GM19043 (cell line): ENCODE measurements at regions not wholly inside any gene's neighbourhood (a gene's known extent, or its start where the extent isn't known, plus 50 kb on each side); places are given as distances from the start of the nearest gene placed in this dataset.

ENCODE experiments used
- ATAC-seq: cut with Tn5 transposase; IDR thresholded peaks from one replicate; pipeline ENCODE4 v1.9.1; 2021; ENCODE audit warnings: low read depth; ENCODE audit not compliant: unreplicated experiment

- no peak for ATAC-seq
Measured at GRCh38 chr9:103730866-103731265, 363.2 kb upstream of the SMC2 start.

- ATAC-seq, result no peak
Measured at GRCh38 chr9:103731541-103731940, 362.6 kb upstream of the SMC2 start.

GRCh38 chr9:103734471-103734870 is 359.6 kb upstream of the SMC2 start:
- no peak for ATAC-seq

- no peak for ATAC-seq
Measured at GRCh38 chr9:103755441-103755840, 338.7 kb upstream of the SMC2 start.

- no peak for ATAC-seq
Measured at GRCh38 chr9:103755986-103756385, 338.1 kb upstream of the SMC2 start.

- no peak for ATAC-seq
Measured at GRCh38 chr9:103757062-103757461, 337.0 kb upstream of the SMC2 start.

DNA sequence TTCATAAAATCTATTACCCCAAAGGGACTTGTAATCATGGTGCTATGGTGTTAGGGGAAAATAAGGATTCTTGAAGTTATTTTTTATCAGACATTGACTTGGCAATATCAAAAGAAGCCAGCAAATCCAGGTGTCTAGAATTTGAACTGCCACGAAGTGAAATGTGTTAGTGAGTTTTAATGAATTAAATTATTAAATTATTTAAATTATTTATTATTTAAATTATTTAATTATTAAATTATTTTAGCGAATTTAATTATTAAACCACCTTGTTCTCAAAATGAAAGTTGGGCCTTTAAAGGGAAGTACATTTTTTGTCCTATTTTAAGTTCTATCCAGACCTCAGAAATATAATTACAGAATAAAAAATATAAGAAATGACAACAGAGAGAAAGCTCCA is 332.6 kb upstream of the SMC2 start:
- ATAC-seq, result no peak

- peak; percentile 91 for ATAC-seq
Measured at GRCh38 chr9:103789686-103790085, 304.4 kb upstream of the SMC2 start.

DNA sequence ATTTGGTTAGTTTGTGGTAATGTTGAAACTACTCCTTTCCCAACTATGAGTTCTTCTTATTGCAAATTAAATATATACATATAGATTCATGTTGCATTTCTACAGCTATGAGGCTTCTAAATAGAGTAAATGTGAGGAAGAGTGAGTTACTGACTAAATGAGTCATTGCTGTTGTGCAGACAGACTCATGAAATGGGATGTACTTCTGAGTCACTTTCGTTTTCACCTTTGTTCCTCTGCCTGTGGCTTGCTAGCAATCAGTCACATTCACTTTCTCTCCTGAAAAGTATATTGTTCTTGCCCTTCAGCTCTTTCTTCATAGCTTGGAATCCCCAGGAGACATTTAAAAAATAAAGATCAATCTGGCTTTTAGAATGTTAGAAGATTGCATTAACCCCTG is 295.5 kb upstream of the SMC2 start:
- peak; percentile 98 for ATAC-seq

GRCh38 chr9:103799959-103800358 is 294.1 kb upstream of the SMC2 start:
- ATAC-seq, result no peak

DNA sequence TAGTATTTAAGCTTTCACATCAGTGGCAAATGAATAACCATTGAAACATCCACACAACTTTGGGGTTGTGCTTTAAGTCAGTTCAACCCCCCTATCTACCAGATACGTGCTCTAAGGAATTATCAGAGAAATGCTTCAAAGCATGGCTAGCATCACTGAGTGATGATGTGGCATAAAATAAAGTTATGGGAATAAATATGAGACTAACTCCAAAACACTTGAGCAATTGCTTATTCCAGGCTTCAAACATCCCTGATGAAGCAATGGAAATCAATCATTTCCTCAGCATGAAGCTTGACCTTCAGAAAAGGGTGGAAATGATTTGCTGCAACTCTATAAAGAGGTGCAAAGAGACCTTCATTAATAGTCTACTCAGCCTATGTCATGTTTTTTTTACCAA is 292.0 kb upstream of the SMC2 start:
- no peak for ATAC-seq

DNA sequence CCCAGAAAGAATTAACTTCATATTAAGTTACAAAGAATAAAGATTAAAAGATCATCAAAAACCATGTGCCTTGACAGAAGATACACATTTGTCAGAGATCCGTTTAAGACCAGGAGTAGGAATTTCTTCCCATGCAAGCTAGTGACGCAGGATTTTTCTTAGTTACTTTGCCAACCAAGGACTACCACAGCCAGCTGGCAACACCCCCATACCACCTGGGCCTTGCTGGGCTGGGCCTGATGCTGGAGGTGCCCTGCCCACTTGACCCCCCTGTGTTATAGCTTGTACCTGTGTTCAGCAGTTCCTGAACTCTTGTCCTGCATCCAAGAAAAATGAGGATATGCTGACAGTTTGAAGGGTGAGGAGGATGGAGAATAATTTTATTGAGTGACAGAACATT is 290.9 kb upstream of the SMC2 start:
- no peak for ATAC-seq

DNA sequence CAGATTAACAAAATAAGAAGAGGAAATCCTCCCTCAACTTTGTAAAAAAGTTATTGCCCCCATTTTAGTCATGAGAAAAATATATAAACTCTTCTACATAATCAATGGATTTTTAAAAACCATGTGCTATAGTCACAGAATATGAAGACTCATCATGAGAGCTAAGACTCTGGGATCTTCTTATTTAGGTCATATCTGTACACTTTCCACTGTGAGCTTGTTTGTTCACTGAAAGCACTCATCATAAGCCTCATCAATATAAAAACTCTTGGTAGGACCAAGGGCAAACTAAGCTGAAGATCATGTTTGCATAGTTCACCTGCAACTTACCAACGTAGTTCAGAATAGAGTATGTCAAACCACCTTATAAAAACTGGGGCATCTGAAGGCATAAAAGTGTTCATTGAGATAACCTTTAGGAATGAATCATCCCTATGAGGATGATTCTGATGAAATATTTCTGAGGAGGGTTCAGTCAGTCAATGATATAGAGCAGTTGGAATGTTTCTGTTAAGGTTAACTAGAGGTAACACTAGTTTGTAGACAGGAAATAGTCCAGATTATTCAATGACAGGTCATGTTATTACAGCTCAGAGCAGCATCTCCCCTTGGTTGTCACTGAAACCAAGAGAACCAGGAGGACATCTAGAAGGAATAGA is 289.9 kb upstream of the SMC2 start:
- ATAC-seq, result no peak

- no peak for ATAC-seq
Measured at GRCh38 chr9:103809745-103810144, 284.4 kb upstream of the SMC2 start.

DNA sequence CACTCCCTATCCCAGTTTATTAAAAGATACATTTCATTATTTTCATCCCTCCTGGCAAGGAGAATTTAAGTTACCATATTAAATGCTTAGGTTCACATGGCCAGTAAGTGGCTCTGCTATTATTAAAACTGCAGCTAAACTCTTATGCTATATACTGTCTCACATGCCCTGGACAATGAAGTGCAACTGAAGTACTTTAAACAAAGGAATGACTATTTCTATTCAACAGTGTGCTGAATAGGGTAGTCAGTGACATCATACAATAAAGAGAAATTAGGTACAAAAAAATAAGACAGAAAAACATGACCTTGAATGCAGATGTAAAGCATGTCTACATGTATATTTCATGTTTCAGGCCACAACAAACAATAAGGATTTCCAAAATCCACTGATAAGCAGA is 282.6 kb upstream of the SMC2 start:
- ATAC-seq, result no peak

DNA sequence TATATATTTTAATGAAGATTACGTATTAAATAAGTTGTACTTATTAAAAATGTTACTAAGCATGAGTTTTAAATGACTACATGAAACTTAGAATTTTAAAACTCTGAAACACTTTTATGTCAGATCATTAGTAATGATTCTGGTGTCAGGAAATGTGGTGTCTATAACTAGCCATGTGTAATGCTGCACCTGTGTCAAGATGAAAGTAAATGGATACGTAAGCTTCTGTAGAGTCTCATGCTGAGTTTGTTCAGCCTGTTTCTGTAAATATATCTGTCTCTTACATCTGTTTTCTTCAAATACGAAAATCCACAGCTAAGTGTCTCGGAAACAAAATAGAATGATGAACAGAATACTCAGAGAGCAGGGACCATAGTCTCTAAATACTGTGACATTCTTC is 278.0 kb upstream of the SMC2 start:
- ATAC-seq, result no peak

DNA sequence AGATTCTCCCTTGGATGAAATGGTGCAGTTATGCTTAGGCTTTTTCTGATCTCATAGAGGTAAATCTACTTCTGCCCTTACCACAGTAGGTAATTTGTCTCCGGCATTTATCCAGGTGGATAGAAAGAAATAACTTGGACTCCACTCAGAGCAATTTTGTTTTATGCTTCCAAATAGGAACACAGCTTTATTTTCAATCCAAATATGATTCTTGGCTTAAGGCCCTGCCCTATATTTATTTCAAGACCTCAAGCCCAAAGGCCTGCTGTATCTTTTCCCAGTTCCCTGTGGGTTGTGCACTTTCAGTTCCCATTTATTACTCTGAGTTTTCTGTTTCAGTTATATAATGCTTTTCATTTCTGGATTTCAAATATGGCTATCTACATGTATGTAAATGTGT is 274.2 kb upstream of the SMC2 start:
- no peak for ATAC-seq

- no peak for ATAC-seq
Measured at GRCh38 chr9:103821115-103821514, 273.0 kb upstream of the SMC2 start.

DNA sequence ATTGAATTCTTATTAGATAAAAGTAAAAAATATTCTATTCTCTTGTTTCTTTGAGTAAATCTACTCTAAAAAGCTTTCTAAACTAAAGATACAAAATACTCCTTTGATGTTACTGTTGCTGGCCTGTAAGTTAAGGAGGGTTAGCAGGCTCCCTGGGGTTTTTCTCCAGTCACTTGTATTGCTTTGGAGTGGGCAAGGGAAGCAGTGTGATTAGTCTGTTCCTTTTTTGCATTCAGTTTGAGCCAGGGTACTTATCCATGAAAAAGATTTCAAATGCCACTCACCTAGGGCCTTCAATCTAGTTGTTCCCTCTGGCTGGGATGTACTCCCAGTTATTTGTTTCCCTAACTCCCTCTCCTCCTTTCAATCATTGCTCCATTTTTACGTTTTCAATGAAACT is 256.2 kb upstream of the SMC2 start:
- ATAC-seq, result no peak

GRCh38 chr9:103839197-103839596 is 254.9 kb upstream of the SMC2 start:
- no peak for ATAC-seq

DNA sequence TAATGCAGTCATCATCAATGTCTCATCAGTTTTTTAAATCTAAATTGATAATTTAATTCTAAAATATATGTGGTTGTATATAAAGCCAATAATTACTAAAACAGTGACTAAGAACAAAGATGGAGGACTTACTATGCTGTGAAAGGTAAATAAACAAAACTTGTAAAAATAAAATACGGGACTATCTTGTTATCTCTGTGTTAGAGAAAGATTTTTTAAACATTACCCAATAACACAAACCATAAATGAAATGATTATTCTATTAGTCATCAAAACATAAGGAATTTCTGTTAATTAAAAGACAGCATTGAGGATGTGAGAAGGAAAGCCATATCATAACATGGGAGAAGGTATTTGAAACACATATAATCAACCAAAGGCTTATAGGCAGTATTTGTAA is 226.2 kb upstream of the SMC2 start:
- no peak for ATAC-seq

DNA sequence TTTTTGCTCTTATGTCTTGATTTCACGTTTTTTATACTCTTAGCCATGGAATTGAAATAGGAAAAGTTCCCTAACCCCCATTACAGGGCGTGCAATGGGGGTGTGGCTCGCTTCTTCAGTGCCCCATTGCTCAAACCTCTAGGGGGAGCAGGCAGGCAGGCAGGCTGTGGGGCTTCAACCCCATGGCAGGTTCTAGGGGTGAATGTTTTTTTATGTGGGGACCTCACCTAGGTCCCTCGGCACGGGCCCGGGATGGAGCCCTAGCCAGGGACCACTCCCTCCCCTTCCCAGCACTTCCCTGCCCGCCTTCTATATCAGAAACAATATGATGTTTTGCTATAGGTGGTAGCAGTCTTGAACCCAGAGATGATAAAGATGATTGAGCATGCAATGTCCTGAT is 221.3 kb upstream of the SMC2 start:
- no peak for ATAC-seq

DNA sequence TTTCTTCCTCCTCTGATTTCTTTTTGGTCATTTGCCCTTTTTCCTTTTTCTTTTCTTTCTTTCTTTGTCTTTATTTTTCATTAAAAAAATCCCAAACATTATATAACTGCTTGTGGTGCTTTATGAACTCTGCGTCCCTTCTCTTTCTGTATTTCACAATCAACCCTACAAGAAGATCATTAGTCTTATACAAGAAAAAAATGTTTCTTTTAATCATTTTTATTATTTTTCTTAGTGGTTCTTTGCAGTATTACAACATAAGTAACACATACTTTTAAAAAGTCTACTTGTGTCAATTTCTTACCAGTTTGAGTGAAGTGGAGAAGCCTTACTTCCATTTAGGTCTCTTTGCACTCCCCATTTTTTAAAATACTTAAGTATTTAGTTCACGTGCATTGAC is 212.7 kb upstream of the SMC2 start:
- ATAC-seq, result no peak
